HEK293 (cell line): ENCODE measurements at regions not wholly inside any gene's neighbourhood (a gene's known extent, or its start where the extent isn't known, plus 50 kb on each side); places are given as distances from the start of the nearest gene placed in this dataset.

ENCODE experiments used
- CTCF ChIA-PET: fragments of 350-600 bp; formaldehyde crosslinking; extraction: SDS; loops from one replicate; lab custom pipeline; 2021; ENCODE audit warnings: antibody characterized with exemption; lab: Yijun Ruan, JAX
- POLR2A ChIA-PET: fragments of 300-600 bp; formaldehyde crosslinking; extraction: SDS; loops from one replicate; lab custom pipeline; 2020; ENCODE audit warnings: antibody characterized with exemption, inconsistent platforms; lab: Yijun Ruan, JAX
- H3K27ac ChIP-seq: fragments of 200-500 bp; sonication (Bioruptor generic); 2 replicates; pipeline ENCODE4 v1.5.1; 2014; ENCODE audit warnings: low read depth, low read length, control low read depth, inconsistent platforms; ENCODE audit errors: extremely low read depth
- H3K36me3 ChIP-seq, 2 experiments: fragments of 200-500 bp in 1 of 2; sonication (Bioruptor generic) in 1 of 2; 1 replicate in 1 of 2; 2 replicates in 1 of 2; pipeline ENCODE4 v1.5.1; 2014 to 2017; ENCODE audit warnings: inconsistent platforms in 2 of 2, low read length in 2 of 2; ENCODE audit not compliant: control insufficient read depth in 2 of 2, insufficient read depth in 1 of 2
- H3K4me1 ChIP-seq: fragments of 200-500 bp; sonication (Bioruptor generic); 2 replicates; pipeline ENCODE4 v1.5.1; 2014; ENCODE audit warnings: mild to moderate bottlenecking, low read length, inconsistent platforms; ENCODE audit not compliant: control insufficient read depth, insufficient read depth
- H3K4me3 ChIP-seq: 2 replicates; pipeline ENCODE4 v1.5.1; 2011; ENCODE audit warnings: low read depth, mild to moderate bottlenecking, control low read depth, low read length, moderate library complexity
- H3K9me3 ChIP-seq: fragments of 200-500 bp; sonication (Bioruptor generic); 2 replicates; pipeline ENCODE4 v1.5.1; 2014; ENCODE audit warnings: low read depth, low read length, inconsistent platforms; ENCODE audit not compliant: control insufficient read depth, insufficient read depth
- GLI2 ChIP-seq: fragments of 450-650 bp; formaldehyde crosslinking; IDR thresholded peaks from 2 replicates; pipeline ENCODE4; 2017; ENCODE audit warnings: missing biosample characterization, missing genetic modification characterization, low read depth, borderline replicate concordance
- GLIS1 ChIP-seq: fragments of 450-650 bp; formaldehyde crosslinking; IDR thresholded peaks from 2 replicates; pipeline ENCODE4 v1.5.1; 2016; ENCODE audit warnings: missing biosample characterization, missing genetic modification characterization
- PRDM1 ChIP-seq: fragments of 450-650 bp; formaldehyde crosslinking; IDR thresholded peaks from 2 replicates; pipeline ENCODE4; 2016; ENCODE audit warnings: missing biosample characterization, missing genetic modification characterization
- PRDM4 ChIP-seq: fragments of 450-650 bp; formaldehyde crosslinking; IDR thresholded peaks from 2 replicates; pipeline ENCODE4 v1.5.1; 2017; ENCODE audit warnings: missing biosample characterization, missing genetic modification characterization
- PRDM6 ChIP-seq: fragments of 450-650 bp; formaldehyde crosslinking; IDR thresholded peaks from 2 replicates; pipeline ENCODE4 v1.5.1; 2017; ENCODE audit warnings: missing biosample characterization, missing genetic modification characterization
- SCRT1 ChIP-seq: fragments of 450-650 bp; formaldehyde crosslinking; IDR thresholded peaks from 2 replicates; pipeline ENCODE4 v1.5.1; 2016; ENCODE audit warnings: missing biosample characterization, missing genetic modification characterization, borderline replicate concordance
- ZIC2 ChIP-seq: fragments of 450-650 bp; formaldehyde crosslinking; IDR thresholded peaks from 2 replicates; pipeline ENCODE4 v1.5.1; 2016; ENCODE audit warnings: missing biosample characterization, missing genetic modification characterization
- ZNF10 ChIP-seq: fragments of 450-650 bp; formaldehyde crosslinking; IDR thresholded peaks from 2 replicates; pipeline ENCODE4 v1.5.1; 2017; ENCODE audit warnings: missing biosample characterization, missing genetic modification characterization
- ZNF155 ChIP-seq: fragments of 450-650 bp; formaldehyde crosslinking; IDR thresholded peaks from 2 replicates; pipeline ENCODE4 v1.5.1; 2016; ENCODE audit warnings: missing biosample characterization, missing genetic modification characterization
- ZNF266 ChIP-seq: fragments of 450-650 bp; formaldehyde crosslinking; IDR thresholded peaks from 2 replicates; pipeline ENCODE4 v1.5.1; 2016; ENCODE audit warnings: missing biosample characterization, missing genetic modification characterization, low read depth
- ZNF274 ChIP-seq, 2 experiments: fragments of 200-500 bp in 1 of 2; fragments of 450-650 bp in 1 of 2; sonication (Bioruptor generic) in 1 of 2; formaldehyde crosslinking in 1 of 2; IDR thresholded peaks; 2 replicates each; pipeline versions ENCODE4 v1.5.1 to v1.6.1; 2014 to 2016; ENCODE audit warnings: borderline replicate concordance in 1 of 2, inconsistent platforms in 1 of 2, low read length in 1 of 2, missing biosample characterization in 1 of 2, missing genetic modification characterization in 1 of 2
- ZNF280C ChIP-seq: fragments of 450-650 bp; formaldehyde crosslinking; IDR thresholded peaks from 2 replicates; pipeline ENCODE4 v1.5.1; 2016; ENCODE audit warnings: missing biosample characterization, missing genetic modification characterization
- ZNF311 ChIP-seq: fragments of 450-650 bp; formaldehyde crosslinking; IDR thresholded peaks from 2 replicates; pipeline ENCODE4 v1.5.1; 2017; ENCODE audit warnings: missing biosample characterization, missing genetic modification characterization, borderline replicate concordance
- ZNF324 ChIP-seq: fragments of 450-650 bp; formaldehyde crosslinking; IDR thresholded peaks from 2 replicates; pipeline ENCODE4 v1.5.1; 2016; ENCODE audit warnings: missing biosample characterization, missing genetic modification characterization
- ZNF335 ChIP-seq: fragments of 450-650 bp; formaldehyde crosslinking; conservative IDR thresholded peaks from 2 replicates; pipeline ENCODE4 v1.5.1; 2016; ENCODE audit warnings: missing biosample characterization, missing genetic modification characterization
- ZNF529 ChIP-seq: fragments of 450-650 bp; formaldehyde crosslinking; IDR thresholded peaks from 2 replicates; pipeline ENCODE4 v1.5.1; 2017; ENCODE audit warnings: missing genetic modification characterization, missing biosample characterization; ENCODE audit not compliant: insufficient replicate concordance
- ZNF747 ChIP-seq: fragments of 450-650 bp; formaldehyde crosslinking; IDR thresholded peaks from 2 replicates; pipeline ENCODE4 v1.5.1; 2016; ENCODE audit warnings: missing biosample characterization, missing genetic modification characterization
- ZNF776 ChIP-seq: fragments of 450-650 bp; formaldehyde crosslinking; IDR thresholded peaks from 2 replicates; pipeline ENCODE4 v1.5.0; 2017; ENCODE audit warnings: missing biosample characterization, missing genetic modification characterization, borderline replicate concordance
- ZSCAN18 ChIP-seq: fragments of 450-650 bp; formaldehyde crosslinking; IDR thresholded peaks from 2 replicates; pipeline ENCODE4 v1.5.1; 2016; ENCODE audit warnings: missing biosample characterization, missing genetic modification characterization
- ZSCAN30 ChIP-seq: fragments of 450-650 bp; IDR thresholded peaks from 2 replicates; pipeline ENCODE4 v1.5.1; 2018; ENCODE audit warnings: missing biosample characterization, mild to moderate bottlenecking, missing genetic modification characterization, moderate library complexity

- TF ChIP-seq PRDM6 (tag by site-specific recombination), result peak; percentile 47; the same call in 1 of the 2 replicates
Observed at GRCh38 chr10:44636625-44637024, 251.7 kb upstream of the CXCL12 start (continued).

- TF ChIP-seq ZNF266 (tag by site-specific recombination) (no peak), ZNF335 (no peak), ZNF311 (tag by site-specific recombination) (no peak), ZNF280C (tag by site-specific recombination) (no peak), ZNF10 (tag by site-specific recombination) (no peak), ZSCAN30 (tag by site-specific recombination) (no peak), ZNF529 (no peak), ZNF747 (tag by site-specific recombination) (no peak), SCRT1 (tag by site-specific recombination) (no peak), PRDM4 (tag by site-specific recombination) (no peak), GLI2 (tag by site-specific recombination) (no peak), PRDM1 (tag by site-specific recombination) (no peak), ZIC2 (tag by site-specific recombination) (no peak), ZNF776 (tag by site-specific recombination) (no peak), ZNF155 (tag by site-specific recombination) (no peak), ZSCAN18 (tag by site-specific recombination) (no peak), ZNF324 (no peak), GLIS1 (no peak), ZNF274 (IDR thresholded peaks at IDR 0.05; ENCODE audit: low read length) (no peak), ZNF274 (tag by site-specific recombination; IDR thresholded peaks at IDR 0.05; ENCODE audit: borderline replicate concordance) (no peak)
- H3K4me1 ChIP-seq, result no peaks in the 10 kb centered on the region
- ChIA-PET POLR2A (no interaction called here), CTCF (interaction anchor here (0.6 kb wide), 2 partner anchors 34 to 974 kb away, joined by 3 read pairs; no protein-coding TSS in a partner anchor)
- H3K9me3 ChIP-seq, result no peaks in the 10 kb centered on the region
- H3K27ac ChIP-seq, result no peak overlapping the region
- H3K36me3 ChIP-seq, result no peaks in the 10 kb centered on the region
- no peak overlapping the region for H3K4me3 ChIP-seq
Observed at GRCh38 chr10:44640429-44640828, 255.5 kb upstream of the CXCL12 start.
